Muscle layer of colon (tissue), 2 donors: ENCODE measurements at regions not wholly inside any gene's neighbourhood (a gene's known extent, or its start where the extent isn't known, plus 50 kb on each side); places are given as distances from the start of the nearest gene placed in this dataset.

Source experiments
- H3K27ac ChIP-seq: one replicate; pipeline ENCODE4 v1.7.0; 2013; ENCODE audit warnings: low read depth, mild to moderate bottlenecking, low read length, moderate library complexity
- H3K27me3 ChIP-seq, 2 donors: one replicate each; pipeline ENCODE4 v1.7.0; 2013; ENCODE audit warnings: low read length in 2 of 2, mild to moderate bottlenecking in 2 of 2; ENCODE audit not compliant: insufficient read depth in 2 of 2, control insufficient read depth in 1 of 2
- H3K36me3 ChIP-seq: one replicate; pipeline ENCODE4 v1.7.0; 2013; ENCODE audit warnings: mild to moderate bottlenecking, low read length; ENCODE audit not compliant: insufficient read depth
- H3K4me1 ChIP-seq: one replicate; pipeline ENCODE4 v1.7.0; 2013; ENCODE audit warnings: mild to moderate bottlenecking, low read length; ENCODE audit not compliant: insufficient read depth
- H3K4me3 ChIP-seq, 2 donors: one replicate each; pipeline ENCODE4 v1.7.0; 2013; ENCODE audit warnings: low read length in 2 of 2, low read depth in 1 of 2, mild to moderate bottlenecking in 1 of 2, moderate library complexity in 1 of 2
- H3K9ac ChIP-seq: one replicate; pipeline ENCODE4 v1.7.0; 2013; ENCODE audit warnings: low read length
- H3K9me3 ChIP-seq: one replicate; pipeline ENCODE4 v1.7.0; 2013; ENCODE audit warnings: mild to moderate bottlenecking, low read length
- donor health status: abdominal sarcoma.
- donor health status: Adenocarcinoma of cecum.

GRCh38 chrX:20472620-20473258 is 206.0 kb upstream of the RPS6KA3 start:
- Histone ChIP-seq H3K27ac (no peak overlapping the region), H3K4me3 (no peak overlapping the region), H3K4me1 (no peaks in the 10 kb centered on the region), H3K36me3 (no peaks in the 10 kb centered on the region), H3K27me3 (no peaks in the 10 kb centered on the region), H3K9me3 (no peaks in the 10 kb centered on the region), H3K9ac (no peak overlapping the region)

GRCh38 chrX:20472148-20472547 is 205.4 kb upstream of the RPS6KA3 start:
- Histone ChIP-seq H3K4me3 (no peak overlapping the region), H3K4me1 (no peaks in the 10 kb centered on the region), H3K27me3 (no peaks in the 10 kb centered on the region), H3K9me3 (no peaks in the 10 kb centered on the region), H3K9ac (no peak overlapping the region), H3K36me3 (no peaks in the 10 kb centered on the region), H3K27ac (no peak overlapping the region)

GRCh38 chrX:20471483-20471882 is 204.8 kb upstream of the RPS6KA3 start:
- no peaks in the 10 kb centered on the region for H3K36me3 ChIP-seq
- no peak overlapping the region for H3K27ac ChIP-seq

GRCh38 chrX:20463296-20464075 is 196.8 kb upstream of the RPS6KA3 start:
- H3K27me3 ChIP-seq: no peaks in the 10 kb centered on the region
- no peak overlapping the region for H3K27ac ChIP-seq
- H3K36me3 ChIP-seq: no peaks in the 10 kb centered on the region
- H3K4me3 ChIP-seq: no peak overlapping the region
- no peaks in the 10 kb centered on the region for H3K9me3 ChIP-seq
- H3K9ac ChIP-seq: no peak overlapping the region
- H3K4me1 ChIP-seq: no peaks in the 10 kb centered on the region

More at GRCh38 chrX:20471483-20471882, 204.8 kb upstream of the RPS6KA3 start:
- Histone ChIP-seq H3K9ac (no peak overlapping the region), H3K4me1 (no peaks in the 10 kb centered on the region), H3K9me3 (no peaks in the 10 kb centered on the region), H3K27me3 (no peaks in the 10 kb centered on the region), H3K4me3 (no peak overlapping the region)

- Histone ChIP-seq H3K4me3 (no peak overlapping the region), H3K27me3 (no peaks in the 10 kb centered on the region), H3K4me1 (no peaks in the 10 kb centered on the region), H3K27ac (no peak overlapping the region), H3K9me3 (no peaks in the 10 kb centered on the region), H3K36me3 (no peaks in the 10 kb centered on the region), H3K9ac (no peak overlapping the region)
Observed at GRCh38 chrX:20461576-20461975, 194.9 kb upstream of the RPS6KA3 start.

GRCh38 chrX:20461002-20461401 is 194.3 kb upstream of the RPS6KA3 start:
- H3K4me3 ChIP-seq: no peak overlapping the region

DNA sequence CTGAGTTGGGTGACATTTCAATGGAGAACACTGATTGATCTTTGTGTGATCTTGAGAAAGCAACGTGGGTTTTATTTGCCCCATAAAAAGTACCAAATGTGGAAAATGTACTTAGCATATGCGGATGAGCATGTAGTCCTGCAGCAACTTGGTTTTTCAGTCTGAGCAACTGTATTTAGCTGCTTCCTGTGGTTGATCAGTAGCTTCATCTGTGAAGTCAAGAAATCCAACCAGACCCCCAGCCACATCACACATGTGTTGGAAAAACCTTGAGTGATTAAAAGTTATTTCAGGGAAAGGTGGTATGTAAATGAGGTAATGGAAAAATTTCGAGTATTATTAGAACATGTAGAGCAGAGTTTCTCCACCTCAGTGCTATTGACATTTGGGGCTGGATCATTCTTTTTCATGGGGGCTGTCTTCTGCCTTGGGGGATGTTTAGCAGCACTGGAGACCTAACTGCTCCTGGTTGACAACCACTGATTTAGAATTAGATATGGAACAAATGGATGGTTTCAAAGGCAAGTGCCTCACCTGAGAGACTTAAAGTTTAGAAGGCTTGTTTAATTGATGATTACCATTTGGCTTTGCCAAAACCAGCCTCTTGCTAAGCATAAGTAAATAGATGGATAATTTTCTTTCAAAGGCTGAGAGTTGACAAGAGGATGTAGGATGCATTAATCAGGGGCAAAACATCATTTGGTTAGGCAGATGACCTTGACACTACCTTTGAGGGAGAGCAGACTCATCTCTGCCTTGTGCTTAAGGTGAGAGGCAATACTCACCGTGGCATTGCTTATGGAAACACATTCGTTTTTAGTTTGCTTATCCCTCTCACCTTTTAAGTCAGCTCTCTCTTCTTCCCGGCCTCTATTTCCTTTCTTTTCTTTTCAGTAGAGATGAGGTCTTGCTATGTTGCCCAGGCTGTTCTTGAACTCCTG is 193.0 kb upstream of the RPS6KA3 start:
- Histone ChIP-seq H3K9me3 (no peaks in the 10 kb centered on the region), H3K36me3 (no peaks in the 10 kb centered on the region), H3K27ac (no peak overlapping the region), H3K4me1 (no peaks in the 10 kb centered on the region), H3K27me3 (no peaks in the 10 kb centered on the region), H3K4me3 (no peak overlapping the region), H3K9ac (no peak overlapping the region)

More at GRCh38 chrX:20461002-20461401, 194.3 kb upstream of the RPS6KA3 start:
- Histone ChIP-seq H3K9ac (no peak overlapping the region), H3K36me3 (no peaks in the 10 kb centered on the region), H3K27me3 (no peaks in the 10 kb centered on the region), H3K4me1 (no peaks in the 10 kb centered on the region), H3K9me3 (no peaks in the 10 kb centered on the region), H3K27ac (no peak overlapping the region)

GRCh38 chrX:20456971-20457370 is 190.3 kb upstream of the RPS6KA3 start:
- Histone ChIP-seq H3K36me3 (no peaks in the 10 kb centered on the region), H3K9ac (no peak overlapping the region), H3K4me1 (no peaks in the 10 kb centered on the region), H3K9me3 (no peaks in the 10 kb centered on the region), H3K27ac (no peak overlapping the region), H3K4me3 (no peak overlapping the region), H3K27me3 (no peaks in the 10 kb centered on the region)

- H3K36me3 ChIP-seq: no peaks in the 10 kb centered on the region
- no peak overlapping the region for H3K4me3 ChIP-seq
- no peak overlapping the region for H3K27ac ChIP-seq
- no peaks in the 10 kb centered on the region for H3K27me3 ChIP-seq
- no peaks in the 10 kb centered on the region for H3K4me1 ChIP-seq
- H3K9ac ChIP-seq: no peak overlapping the region
- H3K9me3 ChIP-seq: no peaks in the 10 kb centered on the region
Observed at GRCh38 chrX:20455001-20455400, 188.3 kb upstream of the RPS6KA3 start.

DNA sequence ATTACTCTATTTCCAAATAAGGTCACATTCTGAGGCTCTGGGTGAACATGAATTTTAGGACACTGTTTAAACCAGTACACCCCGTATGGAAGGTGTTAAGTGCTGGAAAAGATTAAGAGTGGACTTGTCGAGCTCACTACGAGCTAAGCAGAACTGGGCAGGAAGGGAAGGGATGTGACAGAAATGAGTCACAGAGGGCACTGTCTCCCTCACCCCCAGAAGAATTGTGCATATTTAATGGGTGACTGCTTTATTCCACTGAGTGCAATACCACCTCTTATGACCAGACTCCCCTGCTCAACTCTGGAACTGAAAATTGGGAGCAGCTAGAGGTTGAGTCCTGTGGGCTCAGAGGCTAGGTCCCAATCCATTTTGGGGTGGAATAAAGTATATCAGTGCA is 187.4 kb upstream of the RPS6KA3 start:
- Histone ChIP-seq H3K4me1 (no peaks in the 10 kb centered on the region), H3K36me3 (no peaks in the 10 kb centered on the region), H3K27ac (no peak overlapping the region), H3K4me3 (no peak overlapping the region), H3K9me3 (no peaks in the 10 kb centered on the region), H3K27me3 (no peaks in the 10 kb centered on the region), H3K9ac (no peak overlapping the region)

GRCh38 chrX:20452487-20452886 is 185.8 kb upstream of the RPS6KA3 start:
- Histone ChIP-seq H3K4me3 (no peak overlapping the region), H3K27me3 (no peaks in the 10 kb centered on the region), H3K9ac (no peak overlapping the region), H3K4me1 (no peaks in the 10 kb centered on the region), H3K9me3 (no peaks in the 10 kb centered on the region), H3K36me3 (no peaks in the 10 kb centered on the region), H3K27ac (no peak overlapping the region)
